Mesothelial cell of epicardium (in vitro differentiated cells): ENCODE measurements at regions not wholly inside any gene's neighbourhood (a gene's known extent, or its start where the extent isn't known, plus 50 kb on each side); places are given as distances from the start of the nearest gene placed in this dataset.

ENCODE experiments used
- DNase-seq, 2 experiments: peaks; one replicate each; pipeline ENCODE4 v3.0.0; 2021; ENCODE audit warnings: low spot score in 2 of 2; ENCODE audit not compliant: unreplicated experiment in 2 of 2
- H3K27ac Mint-ChIP-seq: 2 replicates; pipeline ENCODE4 v1.8.0; 2021; ENCODE audit warnings: mixed read lengths
- H3K27me3 Mint-ChIP-seq: 2 replicates; pipeline ENCODE4 v1.8.0; 2021; ENCODE audit warnings: low read depth, mixed read lengths
- H3K36me3 Mint-ChIP-seq: 2 replicates; pipeline ENCODE4 v1.8.0; 2021; ENCODE audit warnings: mixed read lengths
- H3K4me1 Mint-ChIP-seq: 2 replicates; pipeline ENCODE4 v1.8.0; 2021; ENCODE audit warnings: mixed read lengths
- H3K4me3 Mint-ChIP-seq: 2 replicates; pipeline ENCODE4 v1.8.0; 2021; ENCODE audit warnings: mild to moderate bottlenecking, moderate library complexity, mixed read lengths
- H3K9me3 Mint-ChIP-seq: 2 replicates; pipeline ENCODE4 v1.8.0; 2021; ENCODE audit warnings: mixed read lengths
- TF ChIP-seq, protein P1 (sequence below): fragments of 200-600 bp; sonication (generic); IDR thresholded peaks from one replicate; pipeline ENCODE4 v1.5.0; 2021; ENCODE audit warnings: antibody characterized with exemption; ENCODE audit not compliant: unreplicated experiment

DNA sequence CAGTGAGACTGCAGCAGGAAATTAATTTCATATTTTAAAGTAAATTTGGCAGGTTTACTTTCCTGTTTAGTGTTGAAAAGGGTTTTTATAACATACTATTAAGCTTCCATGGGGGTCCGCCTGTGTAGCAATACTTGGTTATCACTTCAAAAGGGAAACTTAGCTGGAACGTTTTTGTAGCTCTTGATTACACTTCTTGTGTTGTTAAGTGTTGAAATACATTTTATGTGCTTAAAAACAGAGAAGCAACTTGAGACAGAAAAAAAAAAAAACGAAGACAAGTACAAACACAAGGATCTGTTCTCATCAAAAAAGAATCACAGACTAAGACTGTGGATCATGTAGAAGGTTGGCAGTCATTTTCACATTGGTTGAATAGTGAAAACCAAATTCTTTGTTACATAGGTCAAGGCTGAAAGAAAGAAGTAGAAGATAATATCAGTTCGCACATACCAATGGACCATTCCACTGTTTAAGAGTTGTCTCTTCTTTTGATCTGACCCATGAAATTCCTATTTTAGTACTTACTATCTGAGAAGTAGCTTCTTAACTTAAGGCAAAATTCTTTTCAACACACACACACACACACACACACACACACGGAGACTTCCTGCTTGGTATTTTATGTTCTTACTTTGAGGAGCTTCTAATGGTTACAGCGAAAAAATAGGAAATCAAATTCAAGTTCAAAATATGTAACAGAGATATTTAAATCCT lies 113.9 kb upstream of the SLC35B3 start:
- H3K4me3 Mint-ChIP-seq: no peak overlapping the region
- no peak for DNase-seq
- no peaks in the 10 kb centered on the region for H3K36me3 Mint-ChIP-seq
- TF ChIP-seq, protein P1, sequence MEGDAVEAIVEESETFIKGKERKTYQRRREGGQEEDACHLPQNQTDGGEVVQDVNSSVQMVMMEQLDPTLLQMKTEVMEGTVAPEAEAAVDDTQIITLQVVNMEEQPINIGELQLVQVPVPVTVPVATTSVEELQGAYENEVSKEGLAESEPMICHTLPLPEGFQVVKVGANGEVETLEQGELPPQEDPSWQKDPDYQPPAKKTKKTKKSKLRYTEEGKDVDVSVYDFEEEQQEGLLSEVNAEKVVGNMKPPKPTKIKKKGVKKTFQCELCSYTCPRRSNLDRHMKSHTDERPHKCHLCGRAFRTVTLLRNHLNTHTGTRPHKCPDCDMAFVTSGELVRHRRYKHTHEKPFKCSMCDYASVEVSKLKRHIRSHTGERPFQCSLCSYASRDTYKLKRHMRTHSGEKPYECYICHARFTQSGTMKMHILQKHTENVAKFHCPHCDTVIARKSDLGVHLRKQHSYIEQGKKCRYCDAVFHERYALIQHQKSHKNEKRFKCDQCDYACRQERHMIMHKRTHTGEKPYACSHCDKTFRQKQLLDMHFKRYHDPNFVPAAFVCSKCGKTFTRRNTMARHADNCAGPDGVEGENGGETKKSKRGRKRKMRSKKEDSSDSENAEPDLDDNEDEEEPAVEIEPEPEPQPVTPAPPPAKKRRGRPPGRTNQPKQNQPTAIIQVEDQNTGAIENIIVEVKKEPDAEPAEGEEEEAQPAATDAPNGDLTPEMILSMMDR: no peak
- no peaks in the 10 kb centered on the region for H3K9me3 Mint-ChIP-seq
- peak overlapping the region; percentile 81 for H3K27ac Mint-ChIP-seq
- peaks cover 46% of the 10 kb centered on the region for H3K4me1 Mint-ChIP-seq
- no peaks in the 10 kb centered on the region for H3K27me3 Mint-ChIP-seq

DNA sequence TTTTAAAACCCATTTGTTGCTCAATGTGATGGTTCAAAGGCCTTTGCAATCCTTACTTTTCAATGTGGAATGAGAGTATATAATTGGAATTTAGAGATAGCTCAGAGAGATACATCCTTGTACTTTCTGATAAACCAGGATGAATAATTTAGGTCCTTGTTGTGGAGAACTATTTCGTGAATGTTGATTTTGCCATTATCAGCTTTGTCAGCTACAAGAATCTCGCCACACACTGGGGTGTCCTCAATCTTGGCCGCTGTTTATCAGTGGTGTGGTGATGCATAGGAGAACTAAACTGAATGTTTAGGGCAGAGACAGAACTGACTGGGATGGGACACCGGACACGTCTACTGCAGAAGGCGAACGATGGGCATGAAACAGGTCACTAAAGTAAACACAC lies 111.2 kb upstream of the SLC35B3 start:
- DNase-seq: no peak
- no peak overlapping the region for H3K27ac Mint-ChIP-seq
- H3K36me3 Mint-ChIP-seq: no peaks in the 10 kb centered on the region
- peaks cover 33% of the 10 kb centered on the region for H3K4me1 Mint-ChIP-seq
- H3K4me3 Mint-ChIP-seq: no peak overlapping the region
- no peaks in the 10 kb centered on the region for H3K9me3 Mint-ChIP-seq
- no peaks in the 10 kb centered on the region for H3K27me3 Mint-ChIP-seq
- TF ChIP-seq, protein P1: no peak

DNA sequence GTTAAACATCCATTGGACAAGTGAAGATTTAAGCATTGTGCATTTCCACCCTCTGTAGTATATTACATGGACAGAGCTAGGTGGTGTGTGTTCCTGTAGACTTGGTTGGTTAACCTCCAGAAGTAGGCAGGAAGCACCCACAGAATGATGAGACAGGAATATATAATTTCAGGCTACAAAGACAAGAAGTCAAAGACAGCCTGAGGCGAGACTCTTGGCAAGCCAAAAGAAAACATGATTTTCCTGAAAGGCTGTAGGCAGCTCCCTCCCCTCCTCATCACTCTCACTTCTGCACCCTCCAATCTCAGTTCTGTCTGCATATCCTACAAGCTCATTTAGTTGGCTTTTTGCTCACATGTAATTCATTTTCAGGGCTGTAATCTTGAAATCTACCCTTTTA lies 110.0 kb upstream of the SLC35B3 start:
- TF ChIP-seq, protein P1: no peak
- no peak overlapping the region for H3K27ac Mint-ChIP-seq

DNA sequence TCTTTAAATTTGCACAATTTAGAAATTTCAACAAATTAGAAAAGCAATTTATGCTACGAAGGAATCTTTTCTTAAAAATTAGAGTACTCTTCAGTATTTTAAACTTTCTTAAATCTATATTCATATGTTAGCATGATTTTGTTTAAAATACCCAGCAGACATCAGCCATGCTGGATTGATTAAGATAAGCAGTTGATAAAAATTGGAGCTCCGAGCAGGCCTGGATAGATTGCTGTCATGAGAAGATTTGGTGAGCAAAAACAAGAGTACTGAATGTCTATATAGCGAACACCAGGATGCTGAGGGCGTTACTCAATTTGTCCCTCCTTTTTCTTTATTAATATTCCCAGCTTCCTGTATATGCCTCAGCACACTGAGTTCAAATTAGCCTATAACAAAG lies 108.4 kb upstream of the SLC35B3 start:
- Mint-ChIP-seq H3K4me3 (no peak overlapping the region), H3K9me3 (peaks cover 24% of the 10 kb centered on the region), H3K27ac (no peak overlapping the region), H3K4me1 (peaks cover 16% of the 10 kb centered on the region), H3K36me3 (peaks cover 9% of the 10 kb centered on the region), H3K27me3 (no peaks in the 10 kb centered on the region)
- DNase-seq: no peak
- TF ChIP-seq, protein P1: no peak

More for the DNA sequence above, 110.0 kb upstream of the SLC35B3 start:
- H3K9me3 Mint-ChIP-seq: peaks cover 9% of the 10 kb centered on the region
- DNase-seq: no peak
- peaks cover 6% of the 10 kb centered on the region for H3K36me3 Mint-ChIP-seq
- H3K27me3 Mint-ChIP-seq: no peaks in the 10 kb centered on the region
- peaks cover 30% of the 10 kb centered on the region for H3K4me1 Mint-ChIP-seq
- no peak overlapping the region for H3K4me3 Mint-ChIP-seq

DNA sequence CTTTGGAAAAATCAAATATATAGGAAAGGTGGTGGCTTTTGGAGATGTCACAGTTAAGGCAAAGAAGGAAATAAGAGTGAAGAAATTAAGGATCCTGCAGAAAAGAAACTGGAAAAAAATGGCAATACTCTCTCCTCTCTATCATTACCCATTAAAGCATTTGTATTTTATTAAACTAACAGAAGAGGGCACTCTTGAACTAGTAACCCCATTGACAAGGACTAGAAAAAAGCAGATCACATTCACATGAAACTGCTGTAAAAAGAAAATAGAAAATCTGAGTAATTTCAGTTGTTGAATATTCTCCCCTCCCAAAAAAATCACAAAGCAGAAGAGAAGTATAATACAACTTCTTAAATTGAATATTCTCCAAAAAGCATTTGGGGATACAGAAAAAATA lies 104.1 kb upstream of the SLC35B3 start:
- no peak for DNase-seq
- H3K4me1 Mint-ChIP-seq: no peaks in the 10 kb centered on the region
- H3K27ac Mint-ChIP-seq: no peak overlapping the region
- TF ChIP-seq, protein P1: no peak
- H3K4me3 Mint-ChIP-seq: no peak overlapping the region
- peaks cover 12% of the 10 kb centered on the region for H3K36me3 Mint-ChIP-seq
- peaks cover 41% of the 10 kb centered on the region for H3K9me3 Mint-ChIP-seq
- H3K27me3 Mint-ChIP-seq: no peaks in the 10 kb centered on the region
